K562 (cell line): ENCODE measurements at regions not wholly inside any gene's neighbourhood (a gene's known extent, or its start where the extent isn't known, plus 50 kb on each side); places are given as distances from the start of the nearest gene placed in this dataset.

Source experiments
- ATAC-seq: fragments of 200-7000 bp; cut with Tn5 transposase; 3 replicates; pipeline ENCODE4 v1.9.1; 2020; ENCODE audit warnings: moderate library complexity
- BruUV-seq: library from RNA; stranded (reverse); fragments of 400-500 nt; replicated peaks from 2 replicates; lab custom pipeline; 2021; lab: Mats Ljungman, UMichigan
- CTCF ChIA-PET: fragments of 300-600 bp; formaldehyde crosslinking; extraction: SDS; loops from one replicate; lab custom pipeline; 2021; ENCODE audit warnings: low intra/inter-chr PET ratio; lab: Yijun Ruan, JAX
- POLR2A ChIA-PET: fragments of 300-600, 350-650 bp; sonication (Branson Sonifier 250); formaldehyde crosslinking; extraction: SDS; loops from one replicate; lab custom pipeline; 2021; ENCODE audit warnings: antibody characterized with exemption, inconsistent platforms; lab: Yijun Ruan, JAX
- DNase-seq, 4 experiments: peaks; one replicate each; pipeline versions ENCODE4 v3.0.0 to v3.0.0-alpha.2; 2011 to 2018; ENCODE audit warnings: low spot score in 3 of 4, mixed read lengths in 3 of 4; ENCODE audit errors: extremely low read depth in 1 of 4
- FAIRE-seq: peaks from 2 replicates; lab custom pipeline; 2011; peaks lifted over from hg19 to GRCh38; lab: Jason Lieb, UNC
- H2AFZ ChIP-seq: 2 replicates; pipeline ENCODE4 v1.6.0; 2011; ENCODE audit warnings: low read depth, low read length, control low read depth, inconsistent platforms
- H3K27ac ChIP-seq: fragments of 200-600 bp; 3 replicates; pipeline ENCODE4 v1.8.0; 2011; ENCODE audit warnings: low read depth, mild to moderate bottlenecking, control low read depth, inconsistent platforms, low read length, moderate library complexity, mixed read lengths; ENCODE audit errors: extremely low read depth
- H3K27me3 ChIP-seq, 2 experiments: fragments of 300-600 bp in 1 of 2; 2 replicates in 1 of 2; 3 replicates in 1 of 2; pipeline versions ENCODE4 v1.6.0 to v1.8.0; 2011; ENCODE audit warnings: inconsistent platforms in 2 of 2, low read length in 2 of 2, mild to moderate bottlenecking in 1 of 2, mixed read lengths in 1 of 2, moderate library complexity in 1 of 2; ENCODE audit not compliant: control insufficient read depth in 2 of 2, insufficient read depth in 2 of 2
- H3K36me3 ChIP-seq: fragments of 300-600 bp; 3 replicates; pipeline ENCODE4 v1.8.0; 2011; ENCODE audit warnings: mild to moderate bottlenecking, low read length, inconsistent platforms; ENCODE audit not compliant: control insufficient read depth, insufficient read depth
- H3K4me1 ChIP-seq, 2 experiments: fragments of 200-600 bp in 1 of 2; replicated peaks in 1 of 2; 2 replicates in 1 of 2; 3 replicates in 1 of 2; pipeline versions ENCODE4 v1.5.1 to v1.8.0; 2011; ENCODE audit warnings: inconsistent platforms in 2 of 2, low read length in 2 of 2, mild to moderate bottlenecking in 1 of 2, mixed read lengths in 1 of 2, moderate library complexity in 1 of 2; ENCODE audit not compliant: control insufficient read depth in 2 of 2, insufficient read depth in 2 of 2
- H3K4me2 ChIP-seq: 2 replicates; pipeline ENCODE4 v1.6.1; 2011; ENCODE audit warnings: low read length, control low read depth, inconsistent platforms, mixed read lengths; ENCODE audit not compliant: insufficient read depth
- H3K4me3 ChIP-seq: fragments of 200-600 bp; sonication (generic), shearing (Covaris generic); 2 replicates; pipeline ENCODE4 v1.5.1; 2016; ENCODE audit warnings: control low read depth, inconsistent platforms
- H3K79me2 ChIP-seq: fragments of 200-600 bp; 3 replicates; pipeline ENCODE4 v1.8.0; 2011; ENCODE audit warnings: low read length, inconsistent platforms; ENCODE audit not compliant: control insufficient read depth, insufficient read depth
- H3K9ac ChIP-seq, 2 experiments: 2 replicates each; pipeline versions ENCODE4 v1.6.0 to v1.6.1; 2011; ENCODE audit warnings: low read depth in 2 of 2, low read length in 2 of 2, control low read depth in 1 of 2, inconsistent platforms in 1 of 2, mild to moderate bottlenecking in 1 of 2, mixed read lengths in 1 of 2; ENCODE audit not compliant: insufficient read depth in 1 of 2
- H3K9me1 ChIP-seq: one replicate; pipeline ENCODE4 v1.6.0; 2011; ENCODE audit warnings: inconsistent platforms, mild to moderate bottlenecking, low read length, moderate library complexity; ENCODE audit not compliant: control insufficient read depth, insufficient read depth
- H3K9me3 ChIP-seq: replicated peaks from 2 replicates; pipeline ENCODE4 v1.5.1; 2011; ENCODE audit warnings: low read depth, low read length, inconsistent platforms; ENCODE audit not compliant: control insufficient read depth, insufficient read depth
- H4K20me1 ChIP-seq: replicated peaks from 2 replicates; pipeline ENCODE4 v1.6.1; 2011; ENCODE audit warnings: low read length, inconsistent platforms, mixed read lengths; ENCODE audit not compliant: control insufficient read depth, insufficient read depth
- MBD2 ChIP-seq: sonication (generic); IDR thresholded peaks from 2 replicates; pipeline ENCODE4 v1.6.1; 2016; ENCODE audit warnings: low read depth, borderline replicate concordance
- RCOR1 ChIP-seq, 2 experiments: IDR thresholded peaks; 2 replicates each; pipeline ENCODE4 v1.6.1; 2012; ENCODE audit warnings: low read depth in 2 of 2, low read length in 2 of 2, borderline replicate concordance in 1 of 2, improper control_type of control experiment in 1 of 2
- ZFP1 ChIP-seq: fragments of 450-650 bp; formaldehyde crosslinking; IDR thresholded peaks from 2 replicates; pipeline ENCODE4 v1.4.0; 2020; ENCODE audit warnings: mild to moderate bottlenecking, mixed read lengths
- ZNF324 ChIP-seq: fragments of 250-450 bp; sonication (Bioruptor Pico); IDR thresholded peaks from 2 replicates; pipeline ENCODE4 v1.4.0; 2020; ENCODE audit warnings: mild to moderate bottlenecking
- ZNF384 ChIP-seq: IDR thresholded peaks from 2 replicates; pipeline ENCODE4 v1.6.1; 2012; ENCODE audit warnings: low read depth, low read length, improper control_type of control experiment
- WGBS: fragments of 100-300 bp; shearing (Covaris generic); methylation state at CpG from one replicate; pipeline ENCODE4 v1.1.6; 2016; ENCODE audit warnings: low coverage, mixed read lengths; ENCODE audit not compliant: insufficient coverage; ENCODE audit errors: missing lambda C conversion rate; 5-methylcytosine and 5-hydroxymethylcytosine counted together
- in situ Hi-C: fragments of 300-500 bp; cut with MboI; formaldehyde crosslinking; loops from 4 replicates; pipeline ENCODE4 v1.15.0; 2018; ENCODE audit warnings: inconsistent platforms, mixed read lengths
- intact Hi-C: fragments of 100-400 bp; cut with micrococcal nuclease; formaldehyde crosslinking; loops from 2 replicates; pipeline ENCODE4 v1.14.2; 2022
- TF ChIP-seq, protein P1 (sequence below): fragments of 200-800 bp; sonication (Bioruptor generic); IDR thresholded peaks from 2 replicates; pipeline ENCODE4 v1.6.1; 2016; ENCODE audit warnings: missing genetic modification characterization, missing compliant biosample characterization
- TF ChIP-seq, protein P2 (sequence below): fragments of 450-650 bp; formaldehyde crosslinking; IDR thresholded peaks from 2 replicates; pipeline ENCODE4 v1.4.0; 2022; ENCODE audit warnings: missing genetic modification characterization

DNA sequence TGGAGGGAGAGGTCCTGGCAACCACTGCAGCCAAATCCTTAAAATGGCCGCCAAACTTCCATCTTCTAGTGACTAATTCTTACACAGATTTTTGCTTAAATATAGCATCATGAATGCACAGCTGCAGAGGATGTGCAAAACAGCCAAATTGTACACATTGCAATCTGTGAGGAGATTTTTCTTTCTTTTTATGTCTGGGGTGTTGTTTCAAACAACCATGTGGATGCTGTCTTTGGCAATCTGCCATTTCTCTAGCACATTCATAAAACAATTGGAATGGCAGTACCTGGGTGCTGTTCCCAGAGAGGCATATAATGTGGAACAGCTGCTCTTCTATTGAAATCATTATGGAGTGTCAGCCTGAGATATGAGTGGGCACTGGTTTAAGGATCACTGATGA lies 1082.9 kb upstream of the SEMA6A start:
- BruUV-seq = no TSS peak
- no peak for FAIRE-seq
- no peak for DNase-seq
- H4K20me1 ChIP-seq = no peaks in the 10 kb centered on the region
- H2AFZ ChIP-seq = no peak overlapping the region
- H3K9ac ChIP-seq = no peak overlapping the region
- no peak overlapping the region for H3K4me2 ChIP-seq
- no peaks in the 10 kb centered on the region for H3K79me2 ChIP-seq
- 0% methylated on average over 1 of the region's 1 CpG for WGBS
- no peaks in the 10 kb centered on the region for H3K27me3 ChIP-seq
- ChIA-PET CTCF (no interaction called here), POLR2A (no interaction called here)
- H3K4me3 ChIP-seq = no peak overlapping the region
- 0 out of 2 replicates have a peak, but pooled peaks cover 1% of the 10 kb centered on the region for H3K9me3 ChIP-seq
- in situ Hi-C loops = no loop called here
- intact Hi-C loops = no loop called here
- TF ChIP-seq ZNF384 (no peak), ZFP1 (no peak), MBD2 (no peak), ZNF324 (CRISPR knock-in tag) (no peak), RCOR1 (IDR thresholded peaks at IDR 0.05; ENCODE audit: borderline replicate concordance in 1 of 2, low read depth in 2 of 2, low read length in 2 of 2) (no peak)
- TF ChIP-seq, protein P1, sequence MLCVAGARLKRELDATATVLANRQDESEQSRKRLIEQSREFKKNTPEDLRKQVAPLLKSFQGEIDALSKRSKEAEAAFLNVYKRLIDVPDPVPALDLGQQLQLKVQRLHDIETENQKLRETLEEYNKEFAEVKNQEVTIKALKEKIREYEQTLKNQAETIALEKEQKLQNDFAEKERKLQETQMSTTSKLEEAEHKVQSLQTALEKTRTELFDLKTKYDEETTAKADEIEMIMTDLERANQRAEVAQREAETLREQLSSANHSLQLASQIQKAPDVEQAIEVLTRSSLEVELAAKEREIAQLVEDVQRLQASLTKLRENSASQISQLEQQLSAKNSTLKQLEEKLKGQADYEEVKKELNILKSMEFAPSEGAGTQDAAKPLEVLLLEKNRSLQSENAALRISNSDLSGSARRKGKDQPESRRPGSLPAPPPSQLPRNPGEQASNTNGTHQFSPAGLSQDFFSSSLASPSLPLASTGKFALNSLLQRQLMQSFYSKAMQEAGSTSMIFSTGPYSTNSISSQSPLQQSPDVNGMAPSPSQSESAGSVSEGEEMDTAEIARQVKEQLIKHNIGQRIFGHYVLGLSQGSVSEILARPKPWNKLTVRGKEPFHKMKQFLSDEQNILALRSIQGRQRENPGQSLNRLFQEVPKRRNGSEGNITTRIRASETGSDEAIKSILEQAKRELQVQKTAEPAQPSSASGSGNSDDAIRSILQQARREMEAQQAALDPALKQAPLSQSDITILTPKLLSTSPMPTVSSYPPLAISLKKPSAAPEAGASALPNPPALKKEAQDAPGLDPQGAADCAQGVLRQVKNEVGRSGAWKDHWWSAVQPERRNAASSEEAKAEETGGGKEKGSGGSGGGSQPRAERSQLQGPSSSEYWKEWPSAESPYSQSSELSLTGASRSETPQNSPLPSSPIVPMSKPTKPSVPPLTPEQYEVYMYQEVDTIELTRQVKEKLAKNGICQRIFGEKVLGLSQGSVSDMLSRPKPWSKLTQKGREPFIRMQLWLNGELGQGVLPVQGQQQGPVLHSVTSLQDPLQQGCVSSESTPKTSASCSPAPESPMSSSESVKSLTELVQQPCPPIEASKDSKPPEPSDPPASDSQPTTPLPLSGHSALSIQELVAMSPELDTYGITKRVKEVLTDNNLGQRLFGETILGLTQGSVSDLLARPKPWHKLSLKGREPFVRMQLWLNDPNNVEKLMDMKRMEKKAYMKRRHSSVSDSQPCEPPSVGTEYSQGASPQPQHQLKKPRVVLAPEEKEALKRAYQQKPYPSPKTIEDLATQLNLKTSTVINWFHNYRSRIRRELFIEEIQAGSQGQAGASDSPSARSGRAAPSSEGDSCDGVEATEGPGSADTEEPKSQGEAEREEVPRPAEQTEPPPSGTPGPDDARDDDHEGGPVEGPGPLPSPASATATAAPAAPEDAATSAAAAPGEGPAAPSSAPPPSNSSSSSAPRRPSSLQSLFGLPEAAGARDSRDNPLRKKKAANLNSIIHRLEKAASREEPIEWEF (CRISPR knock-in tag) = no peak
- TF ChIP-seq, protein P2, sequence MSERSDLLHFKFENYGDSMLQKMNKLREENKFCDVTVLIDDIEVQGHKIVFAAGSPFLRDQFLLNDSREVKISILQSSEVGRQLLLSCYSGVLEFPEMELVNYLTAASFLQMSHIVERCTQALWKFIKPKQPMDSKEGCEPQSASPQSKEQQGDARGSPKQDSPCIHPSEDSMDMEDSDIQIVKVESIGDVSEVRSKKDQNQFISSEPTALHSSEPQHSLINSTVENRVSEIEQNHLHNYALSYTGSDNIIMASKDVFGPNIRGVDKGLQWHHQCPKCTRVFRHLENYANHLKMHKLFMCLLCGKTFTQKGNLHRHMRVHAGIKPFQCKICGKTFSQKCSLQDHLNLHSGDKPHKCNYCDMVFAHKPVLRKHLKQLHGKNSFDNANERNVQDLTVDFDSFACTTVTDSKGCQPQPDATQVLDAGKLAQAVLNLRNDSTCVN (CRISPR knock-in tag) = no peak
- H3K36me3 ChIP-seq = no peaks in the 10 kb centered on the region
- no peaks in the 10 kb centered on the region for H3K9me1 ChIP-seq
- no peaks in the 10 kb centered on the region for H3K4me1 ChIP-seq
- H3K27ac ChIP-seq = no peak overlapping the region
- ATAC-seq = no peak
